Astrocyte of the cerebellum (primary cell): ENCODE measurements at regions not wholly inside any gene's neighbourhood (a gene's known extent, or its start where the extent isn't known, plus 50 kb on each side); places are given as distances from the start of the nearest gene placed in this dataset.

Experiments
- DNase-seq: peaks from one replicate; pipeline ENCODE4 v3.0.0-alpha.2; 2011; ENCODE audit warnings: low read depth
- H3K4me3 ChIP-seq: 2 replicates; pipeline ENCODE4 v1.5.1; 2011; ENCODE audit warnings: mild to moderate bottlenecking, low read depth, low read length, moderate library complexity
- CTCF ChIP-seq: IDR thresholded peaks from 2 replicates; pipeline ENCODE4 v1.5.1; 2012; ENCODE audit warnings: low read length, low read depth, moderate library complexity, mild to moderate bottlenecking; ENCODE audit errors: missing control alignments
- in situ Hi-C: cut with HindIII; loops from 2 replicates; pipeline ENCODE4 v1.10.0; 2017; ENCODE audit warnings: low sequenced_read_pairs

- in situ Hi-C loops: no loop called here
- H3K4me3 ChIP-seq: no peak overlapping the region
- TF ChIP-seq CTCF: no peak
- no peak for DNase-seq
These were observed 180.9 kb upstream of the SPTLC3 start for GRCh38 chr20:12827816-12828385.

DNA sequence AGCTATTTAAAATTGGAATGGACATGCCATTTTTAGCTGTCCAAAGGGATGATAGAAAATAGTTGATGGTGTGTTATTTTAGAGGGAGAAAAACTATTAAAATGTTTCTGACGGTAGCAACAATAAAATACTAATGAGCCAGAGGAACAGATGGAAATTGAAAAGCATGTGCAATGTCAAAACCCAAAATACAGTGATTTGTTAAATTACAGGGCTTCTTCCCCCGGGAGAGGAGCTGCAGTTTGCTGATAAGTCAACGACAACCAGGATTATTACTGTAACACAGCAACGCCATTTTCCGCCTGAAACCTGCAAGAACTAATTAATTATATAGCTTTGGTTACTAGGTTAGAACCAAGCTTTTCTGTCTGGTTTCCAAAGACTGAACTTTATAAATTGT is 179.6 kb upstream of the SPTLC3 start:
- no peak for DNase-seq
- in situ Hi-C loops: no loop called here
- no peak for TF ChIP-seq CTCF
- H3K4me3 ChIP-seq: no peak overlapping the region

GRCh38 chr20:12833861-12834260 is 174.9 kb upstream of the SPTLC3 start:
- H3K4me3 ChIP-seq: no peak overlapping the region
- no peak for TF ChIP-seq CTCF
- in situ Hi-C loops: no loop called here
- DNase-seq: no peak

- in situ Hi-C loops: no loop called here
- DNase-seq: no peak
- no peak for TF ChIP-seq CTCF
- H3K4me3 ChIP-seq: no peak overlapping the region
These were observed 172.8 kb upstream of the SPTLC3 start for GRCh38 chr20:12835999-12836398.

- no peak overlapping the region for H3K4me3 ChIP-seq
- no peak for DNase-seq
- in situ Hi-C loops: no loop called here
- TF ChIP-seq CTCF: no peak
These were observed 171.1 kb upstream of the SPTLC3 start for GRCh38 chr20:12837646-12838045.

- DNase-seq: no peak
- in situ Hi-C loops: no loop called here
- H3K4me3 ChIP-seq: no peak overlapping the region
- peak; percentile 5 for TF ChIP-seq CTCF
These were observed 170.4 kb upstream of the SPTLC3 start for GRCh38 chr20:12838261-12838866.

GRCh38 chr20:12847872-12848271 is 160.9 kb upstream of the SPTLC3 start:
- TF ChIP-seq CTCF: no peak
- peak; percentile 2 for DNase-seq
- H3K4me3 ChIP-seq: no peak overlapping the region
- in situ Hi-C loops: no loop called here
